Fibroblast of lung (primary cell): ENCODE measurements at regions not wholly inside any gene's neighbourhood (a gene's known extent, or its start where the extent isn't known, plus 50 kb on each side); places are given as distances from the start of the nearest gene placed in this dataset.
A peak's percentile ranks its signal among the peaks of the same experiment; 100 is the strongest.

Source experiments
- DNase-seq, 2 donors: peaks; one replicate each; pipeline versions ENCODE4 v3.0.0 to v3.0.0-alpha.2; 2010; ENCODE audit warnings: low read depth in 2 of 2
- H2AFZ ChIP-seq: 2 replicates; pipeline ENCODE4 v1.5.1; 2012; ENCODE audit warnings: low read length, control low read depth, inconsistent platforms
- H3K27ac ChIP-seq: 2 replicates; pipeline ENCODE4 v1.5.1; 2011; ENCODE audit warnings: low read length, control low read depth; ENCODE audit not compliant: insufficient read depth
- H3K27me3 ChIP-seq: 2 replicates; pipeline ENCODE4 v1.5.1; 2011; ENCODE audit warnings: mild to moderate bottlenecking, low read length; ENCODE audit not compliant: control insufficient read depth, insufficient read depth
- H3K36me3 ChIP-seq: 2 replicates; pipeline ENCODE4 v1.5.1; 2011; ENCODE audit warnings: low read length; ENCODE audit not compliant: control insufficient read depth, insufficient read depth
- H3K4me1 ChIP-seq: 2 replicates; pipeline ENCODE4 v1.5.1; 2011; ENCODE audit warnings: low read length; ENCODE audit not compliant: control insufficient read depth, insufficient read depth; ENCODE audit errors: extremely low read depth
- H3K4me2 ChIP-seq: 2 replicates; pipeline ENCODE4 v1.5.1; 2011; ENCODE audit warnings: low read length, control low read depth; ENCODE audit not compliant: insufficient read depth; ENCODE audit errors: extremely low read depth
- H3K4me3 ChIP-seq, 4 experiments: fragments of 200-600 bp in 1 of 4; sonication (generic) in 1 of 4; replicated peaks in 1 of 4; 2 replicates each; pipeline ENCODE4 v1.5.1; 2011 to 2016; ENCODE audit warnings: low read length in 4 of 4, low read depth in 3 of 4, mild to moderate bottlenecking in 3 of 4, control low read depth in 2 of 4, inconsistent platforms in 1 of 4, mixed read lengths in 1 of 4; ENCODE audit not compliant: insufficient read depth in 1 of 4; ENCODE audit errors: control extremely low read depth in 1 of 4
- H3K79me2 ChIP-seq: 2 replicates; pipeline ENCODE4 v1.5.1; 2012; ENCODE audit warnings: mild to moderate bottlenecking, low read length, inconsistent platforms; ENCODE audit not compliant: control insufficient read depth, insufficient read depth
- H3K9ac ChIP-seq: 2 replicates; pipeline ENCODE4 v1.5.1; 2011; ENCODE audit warnings: mild to moderate bottlenecking, low read length, control low read depth; ENCODE audit not compliant: insufficient read depth
- H3K9me3 ChIP-seq: 2 replicates; pipeline ENCODE4 v1.5.1; 2012; ENCODE audit warnings: low read depth, low read length; ENCODE audit not compliant: control insufficient read depth, insufficient read depth
- H4K20me1 ChIP-seq: 2 replicates; pipeline ENCODE4 v1.5.1; 2011; ENCODE audit warnings: low read length; ENCODE audit not compliant: control insufficient read depth, insufficient read depth; ENCODE audit errors: extremely low read depth
- CTCF ChIP-seq, 2 donors: IDR thresholded peaks in 1 of 2; conservative IDR thresholded peaks in 1 of 2; 1 replicate in 1 of 2; 2 replicates in 1 of 2; pipeline ENCODE4 v1.5.1; 2011 to 2012; ENCODE audit warnings: low read length in 2 of 2, control low read depth in 1 of 2, inconsistent platforms in 1 of 2, low read depth in 1 of 2, mild to moderate bottlenecking in 1 of 2
- EZH2 ChIP-seq: IDR thresholded peaks from 2 replicates; pipeline ENCODE4 v1.5.1; 2012; ENCODE audit warnings: low read length, control low read depth, mild to moderate bottlenecking; ENCODE audit errors: missing control alignments

GRCh38 chr3:65285956-65286355, 598.2 kb upstream of the ADAMTS9 start:
- Histone ChIP-seq H3K27ac (no peak overlapping the region), H3K4me1 (no peaks in the 10 kb centered on the region), H2AFZ (no peak overlapping the region), H3K27me3 (no peaks in the 10 kb centered on the region), H3K36me3 (no peaks in the 10 kb centered on the region), H3K4me2 (no peak overlapping the region), H3K9me3 (no peaks in the 10 kb centered on the region), H3K79me2 (no peaks in the 10 kb centered on the region), H3K9ac (no peak overlapping the region), H3K4me3 (no peak overlapping the region), H4K20me1 (no peaks in the 10 kb centered on the region)
- TF ChIP-seq EZH2: no peak
- TF ChIP-seq CTCF (conservative IDR thresholded peaks at IDR 0.05 in 1 of 2, IDR thresholded peaks at IDR 0.05 in 1 of 2; ENCODE audit: low read depth in 1 of 2, low read length in 2 of 2): no peak
- DNase-seq: no peak

- H3K9me3 ChIP-seq: no peaks in the 10 kb centered on the region
- no peaks in the 10 kb centered on the region for H3K27me3 ChIP-seq
- no peaks in the 10 kb centered on the region for H4K20me1 ChIP-seq
- H3K36me3 ChIP-seq: no peaks in the 10 kb centered on the region
- H3K4me3 ChIP-seq: no peak overlapping the region
- H2AFZ ChIP-seq: no peak overlapping the region
- H3K27ac ChIP-seq: no peak overlapping the region
- peak in 1 of 2 donors; percentile 6 for DNase-seq
- H3K9ac ChIP-seq: no peak overlapping the region
- H3K4me2 ChIP-seq: no peak overlapping the region
- no peaks in the 10 kb centered on the region for H3K4me1 ChIP-seq
- H3K79me2 ChIP-seq: no peaks in the 10 kb centered on the region
- TF ChIP-seq CTCF (conservative IDR thresholded peaks at IDR 0.05 in 1 of 2, IDR thresholded peaks at IDR 0.05 in 1 of 2; ENCODE audit: low read depth in 1 of 2, low read length in 2 of 2) (no peak), EZH2 (no peak)
Measured at GRCh38 chr3:65284961-65285360, 597.2 kb upstream of the ADAMTS9 start.

- no peak overlapping the region for H2AFZ ChIP-seq
- H3K27me3 ChIP-seq: no peaks in the 10 kb centered on the region
- no peak overlapping the region for H3K4me2 ChIP-seq
- DNase-seq: no peak
- no peaks in the 10 kb centered on the region for H3K9me3 ChIP-seq
- no peak overlapping the region for H3K27ac ChIP-seq
- no peak overlapping the region for H3K4me3 ChIP-seq
- H3K79me2 ChIP-seq: no peaks in the 10 kb centered on the region
- no peaks in the 10 kb centered on the region for H4K20me1 ChIP-seq
- H3K36me3 ChIP-seq: no peaks in the 10 kb centered on the region
- TF ChIP-seq EZH2 (no peak), CTCF (conservative IDR thresholded peaks at IDR 0.05 in 1 of 2, IDR thresholded peaks at IDR 0.05 in 1 of 2; ENCODE audit: low read depth in 1 of 2, low read length in 2 of 2) (no peak)
- no peaks in the 10 kb centered on the region for H3K4me1 ChIP-seq
- no peak overlapping the region for H3K9ac ChIP-seq
Measured at GRCh38 chr3:65284546-65284945, 596.7 kb upstream of the ADAMTS9 start.
